GM19455 (cell line): ENCODE measurements at regions not wholly inside any gene's neighbourhood (a gene's known extent, or its start where the extent isn't known, plus 50 kb on each side); places are given as distances from the start of the nearest gene placed in this dataset.

Source experiments
- ATAC-seq: cut with Tn5 transposase; IDR thresholded peaks from one replicate; pipeline ENCODE4 v1.9.1; 2021; ENCODE audit not compliant: unreplicated experiment

GRCh38 chr2:226531061-226531810, 268.4 kb downstream of the IRS1 start:
- ATAC-seq = no peak

GRCh38 chr2:226529556-226529955, 270.1 kb downstream of the IRS1 start:
- no peak for ATAC-seq

DNA sequence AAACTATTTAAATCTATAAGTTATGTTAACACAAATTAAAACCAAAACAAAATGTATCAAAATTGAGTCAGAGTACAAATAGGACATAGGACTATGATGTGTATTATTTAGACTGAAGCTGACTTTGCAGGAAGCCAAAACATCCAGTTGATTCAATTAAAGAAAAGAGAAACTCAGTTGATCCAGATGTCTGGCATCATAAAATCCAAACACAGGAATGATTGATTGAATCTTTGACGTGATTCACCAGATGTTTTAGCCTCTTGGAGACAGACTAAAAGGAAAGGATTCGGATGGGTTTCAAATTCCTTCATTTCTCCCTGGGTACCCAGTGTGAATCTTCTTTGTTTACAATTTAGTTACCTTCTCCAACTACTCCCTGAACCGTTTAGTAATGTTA, 272.9 kb downstream of the IRS1 start:
- ATAC-seq = no peak

DNA sequence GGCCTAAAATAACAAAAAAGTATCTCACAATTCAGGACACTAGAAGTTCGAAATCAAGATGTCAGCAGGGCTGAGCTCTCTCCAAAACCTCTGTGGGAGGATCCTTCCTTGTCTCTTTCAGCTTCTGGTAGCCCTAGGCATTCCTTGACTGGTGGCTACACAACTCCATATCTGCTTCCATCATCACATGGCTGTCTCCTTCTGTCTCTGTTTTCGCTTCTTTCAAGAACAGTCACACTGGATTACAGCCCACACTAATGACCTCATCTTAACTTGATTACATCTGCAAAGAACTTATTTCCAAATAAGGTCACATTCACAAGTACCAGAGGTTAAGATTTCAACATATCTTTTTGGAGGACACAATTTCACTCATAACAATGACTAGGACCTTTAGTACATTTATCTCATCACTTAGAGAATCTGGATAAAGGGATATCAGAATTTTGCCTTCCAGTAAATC, 275.2 kb downstream of the IRS1 start:
- ATAC-seq = no peak

DNA sequence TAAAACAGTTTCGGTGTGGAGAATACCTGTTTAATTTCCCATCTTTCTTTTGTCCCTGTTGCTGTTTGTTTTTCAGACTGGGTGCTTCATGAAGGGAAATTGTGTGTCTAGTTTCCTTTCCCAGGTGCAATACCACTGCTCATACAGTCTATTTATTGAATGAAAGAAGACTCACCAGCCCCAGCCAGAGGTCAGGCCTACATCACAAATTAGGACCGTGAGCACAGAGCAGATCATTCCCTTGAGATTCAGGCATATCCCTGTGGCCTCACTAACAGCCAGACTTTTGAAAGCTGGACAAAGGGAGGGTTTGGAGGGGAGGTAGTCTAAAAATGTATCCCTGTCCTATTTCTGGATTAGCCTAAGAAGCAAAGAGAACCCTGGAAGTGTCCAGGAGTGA, 278.9 kb downstream of the IRS1 start:
- ATAC-seq = no peak

DNA sequence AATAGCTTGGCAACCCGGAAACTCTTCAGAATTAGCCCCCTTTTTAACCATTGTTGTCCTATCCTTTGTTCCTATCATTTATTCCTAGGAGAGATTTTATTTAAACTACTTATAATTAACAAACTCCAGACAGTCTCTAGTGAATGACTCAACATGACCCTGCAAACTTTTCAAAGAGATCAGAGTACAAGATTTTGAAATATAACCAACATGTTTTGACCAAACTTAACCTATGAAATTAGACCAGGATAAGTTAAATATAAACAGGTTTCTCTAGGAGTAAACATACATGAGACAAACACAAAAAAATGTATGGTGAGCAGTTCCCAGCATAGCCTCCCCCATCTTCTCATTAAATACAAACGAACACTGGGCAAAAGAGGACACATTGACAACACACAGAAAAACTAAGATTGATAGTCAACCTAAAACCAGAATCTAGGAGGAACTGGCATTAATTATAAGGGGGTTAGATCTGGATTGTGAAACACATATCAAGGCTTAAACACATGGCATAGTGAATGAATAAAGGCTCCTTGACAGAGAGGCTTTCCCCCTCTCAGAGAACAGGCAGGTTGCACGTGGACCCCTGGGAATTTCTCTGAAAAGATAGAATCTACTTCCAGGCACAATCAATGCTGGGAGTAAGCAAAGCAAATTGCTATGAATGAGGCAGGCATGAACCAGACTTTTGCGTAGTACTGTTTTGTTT, 284.1 kb downstream of the IRS1 start:
- ATAC-seq = no peak

GRCh38 chr2:226514895-226515294, 284.7 kb downstream of the IRS1 start:
- ATAC-seq = no peak

DNA sequence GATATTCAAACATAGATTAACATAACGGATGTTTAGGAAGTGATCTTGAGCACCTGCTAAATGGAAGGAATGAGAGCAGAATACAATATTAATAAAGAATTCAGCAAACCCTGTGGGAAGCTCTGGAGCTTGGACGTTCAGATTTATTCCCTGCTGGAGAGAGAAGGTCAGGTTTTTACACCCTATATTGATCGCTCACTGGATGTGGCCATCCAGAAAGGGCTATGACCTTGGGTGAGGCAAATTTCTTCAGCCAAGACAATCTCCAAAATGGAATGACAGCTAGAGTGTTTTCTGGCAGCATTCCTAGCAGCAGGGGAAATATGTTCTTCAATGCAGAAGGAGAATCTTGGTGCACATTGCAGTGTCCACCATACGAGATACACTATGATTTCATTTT, 288.3 kb downstream of the IRS1 start:
- no peak for ATAC-seq

DNA sequence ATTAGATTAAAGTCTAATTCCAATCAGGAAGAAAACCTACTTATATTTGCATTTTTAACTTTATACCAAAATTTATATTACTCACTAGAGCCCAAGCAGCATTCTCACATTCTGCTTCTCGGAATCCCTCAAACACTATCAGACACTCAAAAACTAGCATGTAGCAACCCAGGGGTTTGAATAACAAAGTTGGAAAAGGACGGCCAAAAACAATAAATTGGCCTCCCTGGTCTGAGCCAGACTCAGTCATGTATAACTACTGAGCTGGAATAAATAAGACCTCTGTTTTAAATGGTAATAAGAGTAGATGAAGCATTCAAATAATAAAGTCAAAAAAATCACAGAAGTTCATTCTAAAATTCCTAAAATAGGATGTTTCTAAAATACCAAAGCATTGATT, 290.9 kb downstream of the IRS1 start:
- ATAC-seq = no peak

DNA sequence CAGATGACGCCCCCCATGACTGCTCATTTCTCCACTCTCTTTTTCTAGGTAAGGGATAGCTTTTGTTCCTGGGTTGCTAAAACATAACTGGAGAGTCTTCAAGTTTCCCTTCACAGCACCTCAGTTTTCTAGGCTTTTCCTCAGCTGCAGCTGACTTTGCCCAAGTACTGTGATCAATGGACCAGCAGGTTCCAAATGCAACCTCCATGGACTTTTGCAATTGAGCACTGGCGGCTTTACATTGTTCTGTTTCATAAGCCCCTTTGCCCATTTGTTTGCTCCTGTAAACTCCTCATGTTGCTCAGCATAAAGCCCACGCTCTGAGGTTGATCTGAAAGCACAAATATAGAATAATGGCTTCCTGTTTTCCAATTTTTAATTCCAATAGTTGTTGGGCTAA, 291.6 kb downstream of the IRS1 start:
- no peak for ATAC-seq

- no peak for ATAC-seq
Measured at GRCh38 chr2:226497146-226497909, 302.3 kb downstream of the IRS1 start.

- ATAC-seq = no peak
Measured at GRCh38 chr2:226496273-226496550, 303.4 kb downstream of the IRS1 start.

DNA sequence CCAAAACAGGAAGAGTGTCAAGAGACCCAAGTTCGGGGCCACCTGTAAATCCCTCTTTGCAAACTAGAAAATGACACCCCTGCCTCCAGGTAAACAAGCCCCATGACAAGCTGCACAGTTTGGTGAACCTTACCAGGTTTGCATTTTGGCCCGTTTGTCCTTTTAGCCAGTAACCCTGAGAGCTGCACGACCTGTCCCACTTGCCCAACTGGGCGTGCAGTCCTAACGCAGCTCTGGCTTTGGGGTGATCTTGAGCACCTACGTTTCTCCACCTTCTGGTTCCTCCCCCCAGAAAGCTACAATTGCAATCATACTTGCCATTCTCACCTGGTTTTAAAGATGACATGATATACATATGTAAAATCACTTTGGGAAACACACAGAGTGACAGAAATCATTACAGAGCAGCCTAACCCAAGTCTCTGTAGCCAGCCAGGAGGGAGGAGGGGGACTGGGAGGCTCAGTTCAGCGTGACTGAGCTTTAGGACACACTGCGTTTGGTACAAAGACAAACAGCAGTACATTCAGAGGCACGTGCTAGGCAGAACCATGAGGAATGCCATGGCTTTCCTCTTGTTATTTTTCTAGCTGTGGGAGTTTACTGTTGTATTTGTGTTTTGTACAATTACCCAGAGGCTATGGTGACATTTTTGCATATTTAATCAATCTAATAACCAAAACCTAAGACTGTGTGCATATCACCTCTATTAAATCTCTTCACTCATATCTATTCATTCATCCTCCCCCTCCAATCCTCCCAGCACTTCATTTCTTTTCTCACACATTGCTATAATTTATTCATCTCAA, 304.0 kb downstream of the IRS1 start:
- ATAC-seq = no peak

GRCh38 chr2:226491112-226491511, 308.5 kb downstream of the IRS1 start:
- ATAC-seq = no peak

- ATAC-seq = no peak
Measured at GRCh38 chr2:226489775-226490541, 309.7 kb downstream of the IRS1 start.

- ATAC-seq = no peak
Measured at GRCh38 chr2:226488034-226488433, 311.6 kb downstream of the IRS1 start.

GRCh38 chr2:226487573-226487972, 312.0 kb downstream of the IRS1 start:
- no peak for ATAC-seq

DNA sequence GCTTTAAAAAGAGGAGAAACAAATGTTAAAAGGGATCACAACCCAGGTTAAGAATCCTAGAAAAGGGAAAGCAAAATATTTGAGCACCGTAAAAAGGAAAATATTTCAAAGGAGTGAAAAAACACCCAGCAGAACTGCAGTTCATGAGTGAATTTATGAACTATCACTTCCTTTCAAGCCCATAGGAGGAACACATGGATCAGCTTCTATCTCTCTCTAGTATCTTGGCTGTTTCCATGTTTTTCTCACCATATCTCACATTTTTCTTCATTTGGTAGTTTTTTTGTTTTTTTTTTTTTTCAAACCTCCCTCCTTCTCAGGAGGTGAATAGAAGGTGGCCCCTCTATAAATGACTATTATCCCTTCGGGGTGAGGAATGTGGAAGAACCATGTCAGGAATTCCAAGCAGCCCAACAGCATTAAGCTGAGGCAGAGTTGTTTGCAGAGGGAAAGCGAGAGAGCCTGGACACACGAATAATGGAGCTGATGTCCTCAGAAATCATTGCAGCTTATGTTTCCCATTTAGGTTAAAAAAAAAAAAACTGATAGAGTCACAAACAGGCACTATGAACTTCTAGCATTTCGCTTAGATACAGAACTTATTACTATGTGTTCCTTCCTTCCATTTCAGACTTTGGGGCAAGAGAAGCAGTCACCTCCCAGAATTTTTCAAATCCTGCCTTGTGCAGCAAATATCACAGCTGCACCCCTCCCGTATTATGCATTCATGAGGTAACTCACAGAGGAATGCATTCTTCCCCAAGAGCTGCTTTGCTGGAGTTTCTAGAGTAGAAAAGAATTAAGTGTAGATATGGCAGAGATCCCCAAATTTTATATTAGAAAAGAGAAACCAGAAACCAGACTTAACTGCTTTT, 315.6 kb downstream of the IRS1 start:
- no peak for ATAC-seq

DNA sequence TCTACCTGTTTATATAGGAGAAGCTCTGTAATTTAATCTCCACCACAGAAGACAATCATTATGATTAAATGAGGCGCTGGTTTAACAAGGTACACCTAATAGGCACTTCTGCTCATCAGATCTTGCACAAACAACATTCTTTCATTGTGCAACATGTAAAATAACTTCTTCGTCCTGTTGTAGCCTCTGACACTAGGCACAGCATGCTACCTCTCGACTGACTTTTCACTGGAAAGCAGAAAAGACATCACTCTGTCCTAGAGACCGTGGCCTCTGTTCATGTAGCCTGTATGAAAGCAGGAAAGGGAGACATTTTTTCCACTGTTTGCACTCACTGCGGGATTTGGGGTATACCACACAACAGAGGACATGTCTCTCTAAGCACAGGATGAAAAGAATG, 316.5 kb downstream of the IRS1 start:
- ATAC-seq = no peak
